HT-29 (cell line): ENCODE measurements at regions not wholly inside any gene's neighbourhood (a gene's known extent, or its start where the extent isn't known, plus 50 kb on each side); places are given as distances from the start of the nearest gene placed in this dataset.
A peak's percentile ranks its signal among the peaks of the same experiment; 100 is the strongest.
"Not testable (repeated sequence)": the region's sequence is repeated elsewhere in the genome, so short reads cannot be mapped to it uniquely, and the experiment has no call there.

Experiments
- DNase-seq: peaks from one replicate; pipeline ENCODE4 v3.0.0-alpha.2; 2015; ENCODE audit warnings: low spot score

- DNase-seq, result no peak
Measured at GRCh38 chr2:187989925-187990623, 301.6 kb upstream of the GULP1 start.

DNA sequence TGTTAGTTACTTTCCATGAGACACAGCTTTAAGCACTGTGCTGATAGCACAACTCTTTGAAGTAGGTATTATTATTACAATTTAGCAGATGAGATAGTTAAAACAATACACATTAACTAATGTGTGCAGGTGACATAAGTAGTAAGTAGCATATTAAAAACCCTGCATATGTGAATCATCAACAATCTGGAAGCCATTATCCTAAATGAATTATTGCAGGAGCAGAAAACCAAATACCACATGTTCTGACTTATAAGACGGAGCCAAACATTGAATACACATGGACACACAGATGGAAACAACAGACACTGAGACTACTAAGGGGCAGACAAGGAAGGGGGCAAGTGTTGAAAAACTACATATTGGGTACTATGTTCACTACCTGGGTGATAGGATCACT, 300.3 kb upstream of the GULP1 start:
- DNase-seq, result no peak

DNA sequence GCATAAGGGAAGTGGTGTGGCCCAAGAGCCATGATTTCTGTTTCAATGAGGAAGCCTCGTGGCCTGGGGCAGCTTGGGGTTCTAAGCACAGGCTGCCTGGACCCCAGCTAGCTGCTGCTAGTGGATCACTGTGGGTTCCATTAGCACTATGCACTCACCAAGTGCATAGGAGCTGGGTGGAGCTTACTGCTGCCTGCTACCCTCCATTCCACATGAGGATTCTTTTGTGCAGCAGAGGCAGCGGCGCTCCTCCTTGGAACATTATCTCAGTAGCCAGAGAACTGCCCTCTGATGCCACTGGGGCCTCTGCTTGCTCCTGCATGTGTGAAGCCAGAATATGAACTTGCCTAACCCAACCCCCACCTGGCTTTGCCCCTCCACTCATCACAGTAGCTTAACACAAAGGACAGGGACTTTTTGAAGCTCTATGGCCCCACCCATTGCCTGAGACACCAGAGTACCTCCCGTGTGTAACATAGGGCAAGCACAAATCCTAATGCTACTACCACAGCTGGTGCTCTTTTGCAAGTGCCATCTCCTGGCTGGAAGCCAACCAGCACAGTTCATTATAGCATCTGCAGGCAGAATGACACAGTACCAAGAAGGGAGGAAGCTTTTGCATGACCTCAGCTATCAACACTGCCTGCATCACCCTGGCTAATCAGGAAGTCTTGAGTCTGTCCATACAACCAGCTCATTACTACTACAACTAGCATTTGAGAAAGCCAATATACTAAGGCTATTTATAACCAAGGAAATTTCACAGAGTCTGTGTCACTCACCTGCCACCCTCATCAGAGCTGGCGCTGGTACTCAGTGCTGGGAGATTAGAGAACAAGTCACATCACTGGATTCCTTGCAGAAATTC, 297.0 kb upstream of the GULP1 start:
- DNase-seq, result no peak

DNA sequence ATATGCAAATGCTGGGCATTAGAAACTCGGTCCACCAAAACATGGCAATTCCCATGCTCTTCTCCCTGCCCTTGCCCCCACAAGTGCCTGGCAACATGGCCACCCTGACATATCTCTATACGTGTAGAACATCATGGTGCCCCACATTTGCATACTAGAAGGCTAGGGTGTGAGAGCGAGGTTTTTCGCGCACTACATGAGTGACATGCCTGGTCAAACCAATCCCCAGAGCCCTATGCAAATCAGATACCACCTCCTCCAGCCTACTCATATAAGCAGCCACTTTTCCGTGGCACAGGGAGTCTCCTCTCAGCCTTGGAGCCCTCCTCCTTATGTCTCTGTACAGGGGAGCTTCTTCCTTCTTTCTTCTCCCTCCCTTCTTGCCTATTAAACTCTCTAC, 296.1 kb upstream of the GULP1 start:
- DNase-seq, result no peak

DNA sequence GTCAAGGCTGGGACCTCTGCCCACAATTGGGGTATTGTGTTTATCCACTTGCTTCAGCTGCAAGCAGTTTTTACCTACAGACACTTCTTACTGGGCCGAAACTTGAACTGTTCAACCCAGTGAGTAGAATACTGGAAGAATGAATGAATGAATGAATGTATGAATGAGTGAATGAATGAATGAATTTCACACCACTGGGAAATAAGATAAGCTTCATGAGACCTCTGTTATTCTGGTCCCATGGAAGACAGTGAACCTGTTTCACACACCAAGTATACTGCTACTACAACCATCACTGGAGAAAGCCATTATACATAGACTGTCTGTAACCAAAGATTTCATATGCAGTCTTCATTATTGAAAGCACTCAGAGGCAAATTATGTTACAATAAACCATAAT, 295.0 kb upstream of the GULP1 start:
- DNase-seq, result no peak

- DNase-seq, result no peak
Measured at GRCh38 chr2:188000189-188000588, 291.5 kb upstream of the GULP1 start.

DNA sequence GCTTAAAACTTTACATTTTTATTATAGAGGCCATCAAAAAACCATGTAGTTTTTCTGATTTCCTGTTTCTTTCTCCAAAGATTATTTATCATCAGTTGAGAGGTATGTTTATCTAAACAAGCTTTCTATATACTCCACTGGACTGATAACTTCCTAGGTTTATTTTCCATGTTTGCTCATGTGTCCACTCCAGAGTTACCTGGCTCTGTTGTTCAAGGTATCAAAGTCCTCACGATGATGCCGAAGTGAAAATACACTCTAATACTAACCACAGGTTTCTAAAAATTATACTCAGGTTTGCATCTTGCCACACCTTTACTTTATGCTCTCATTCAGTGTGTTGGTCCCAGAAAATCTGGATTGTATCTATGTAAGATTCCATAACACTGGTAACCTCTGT, 287.9 kb upstream of the GULP1 start:
- no peak for DNase-seq

- no peak for DNase-seq
Measured at GRCh38 chr2:188013767-188014166, 277.9 kb upstream of the GULP1 start.

GRCh38 chr2:188016917-188017316, 274.8 kb upstream of the GULP1 start:
- no peak for DNase-seq

DNA sequence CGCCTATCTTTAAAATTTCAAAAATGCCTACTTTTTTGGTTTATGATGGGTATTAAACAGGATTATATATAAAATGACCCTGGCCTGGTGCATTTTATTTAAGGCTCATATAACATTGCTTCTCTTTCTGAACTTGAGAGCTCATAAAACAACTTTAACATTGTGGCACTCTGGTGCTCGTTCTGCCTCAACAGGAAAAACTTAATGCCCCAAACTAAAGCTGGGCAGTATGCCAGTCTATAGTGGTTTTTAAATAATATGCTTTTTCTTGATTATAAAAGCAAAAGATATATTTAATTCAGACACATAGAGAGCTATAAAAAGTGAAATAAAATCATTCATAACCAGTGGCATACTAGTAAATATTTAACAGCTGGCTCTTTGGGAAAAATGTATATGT, 269.3 kb upstream of the GULP1 start:
- DNase-seq, result no peak

- DNase-seq, result no peak
Measured at GRCh38 chr2:188023035-188023434, 268.6 kb upstream of the GULP1 start.

- no peak for DNase-seq
Measured at GRCh38 chr2:188024811-188025210, 266.9 kb upstream of the GULP1 start.

GRCh38 chr2:188028739-188029138, 262.9 kb upstream of the GULP1 start:
- DNase-seq, result no peak

DNA sequence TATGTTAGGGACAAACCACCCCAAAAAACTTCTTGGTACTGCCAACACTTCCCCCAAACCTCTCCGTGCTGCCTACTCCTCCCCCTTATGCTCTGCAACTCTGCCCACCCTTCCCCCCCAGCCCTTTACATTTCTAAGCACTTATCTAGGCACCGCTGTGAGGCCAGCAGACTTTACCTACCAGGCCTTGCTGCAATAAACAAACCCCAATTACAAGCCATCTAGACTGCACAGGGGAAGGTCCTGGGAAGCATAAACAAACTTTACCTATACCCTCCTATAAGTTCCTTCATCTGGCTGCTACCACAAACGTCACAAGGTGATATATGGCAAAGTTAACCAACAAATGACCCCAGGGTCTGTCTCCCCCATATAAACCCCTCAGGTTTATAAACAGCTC, 259.4 kb upstream of the GULP1 start:
- DNase-seq, result no peak

- DNase-seq, result no peak
Measured at GRCh38 chr2:188032786-188033185, 258.9 kb upstream of the GULP1 start.

GRCh38 chr2:188033240-188033639, 258.4 kb upstream of the GULP1 start:
- DNase-seq, result not testable (repeated sequence)

- DNase-seq, result not testable (repeated sequence)
Measured at GRCh38 chr2:188034102-188034501, 257.6 kb upstream of the GULP1 start.

- DNase-seq, result not testable (repeated sequence)
Measured at GRCh38 chr2:188035377-188035776, 256.3 kb upstream of the GULP1 start.

DNA sequence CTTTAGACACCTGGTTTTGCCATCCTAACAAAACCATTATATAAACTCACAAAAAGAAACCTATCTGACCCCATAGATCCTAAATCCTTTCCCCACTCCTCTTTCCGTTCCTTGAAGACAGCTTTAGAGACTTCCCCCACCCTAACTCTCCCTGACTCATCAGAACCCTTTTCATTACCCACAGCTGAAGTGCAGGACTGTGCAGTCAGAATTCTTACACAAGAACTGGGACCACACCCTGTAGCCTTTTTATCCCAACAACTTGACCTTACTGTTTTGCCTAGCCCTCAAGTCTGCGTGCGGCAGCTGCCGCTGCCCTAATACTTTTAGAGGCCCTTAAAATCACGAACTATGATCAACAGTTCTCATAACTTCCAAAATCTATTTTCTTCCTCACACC, 254.9 kb upstream of the GULP1 start:
- not testable (repeated sequence) for DNase-seq

- DNase-seq, result no peak
Measured at GRCh38 chr2:188039307-188039706, 252.4 kb upstream of the GULP1 start.

DNA sequence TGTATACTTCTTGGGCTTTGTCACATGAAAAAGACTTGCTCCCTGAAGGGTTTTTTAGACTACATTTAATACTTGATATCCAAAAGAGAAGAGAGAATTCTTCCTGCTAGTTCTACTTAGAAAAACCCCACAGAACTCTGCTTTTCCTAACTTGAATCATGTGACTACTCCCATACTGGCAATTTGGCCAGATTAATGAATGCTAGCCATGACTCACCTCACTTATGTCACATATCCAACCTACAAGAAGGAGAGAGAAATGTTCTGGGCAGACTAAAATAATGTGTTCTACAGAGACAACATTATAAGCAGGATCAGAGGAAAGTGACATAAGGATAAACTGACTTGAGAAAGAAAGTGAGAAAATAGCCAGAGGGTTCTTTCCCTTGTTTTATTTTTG, 249.3 kb upstream of the GULP1 start:
- DNase-seq, result peak; percentile 19

GRCh38 chr2:188045016-188045415, 246.7 kb upstream of the GULP1 start:
- DNase-seq, result no peak

DNA sequence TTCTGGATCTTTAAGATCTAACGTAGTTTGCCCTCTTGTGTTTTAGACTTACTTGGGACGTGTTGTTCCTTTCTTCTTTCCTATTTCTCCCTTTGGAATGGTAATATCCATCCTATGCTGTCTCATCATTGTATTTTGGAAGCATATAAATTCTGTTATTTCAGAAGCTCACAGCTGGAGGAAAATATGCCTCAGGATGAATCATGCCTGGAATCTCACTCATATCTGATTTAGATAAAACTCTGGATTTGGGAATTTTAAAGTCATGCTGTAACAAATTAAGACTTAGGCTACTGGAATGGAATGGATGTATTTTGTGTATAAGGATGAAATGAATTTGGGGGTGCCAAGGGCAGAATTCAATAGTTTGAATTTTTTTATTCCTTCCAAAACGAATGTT, 245.2 kb upstream of the GULP1 start:
- DNase-seq, result no peak
